ENCODE measurements at regions not wholly inside any gene's neighbourhood (a gene's known extent, or its start where the extent isn't known, plus 50 kb on each side); places are given as distances from the start of the nearest gene placed in this dataset.

DNA sequence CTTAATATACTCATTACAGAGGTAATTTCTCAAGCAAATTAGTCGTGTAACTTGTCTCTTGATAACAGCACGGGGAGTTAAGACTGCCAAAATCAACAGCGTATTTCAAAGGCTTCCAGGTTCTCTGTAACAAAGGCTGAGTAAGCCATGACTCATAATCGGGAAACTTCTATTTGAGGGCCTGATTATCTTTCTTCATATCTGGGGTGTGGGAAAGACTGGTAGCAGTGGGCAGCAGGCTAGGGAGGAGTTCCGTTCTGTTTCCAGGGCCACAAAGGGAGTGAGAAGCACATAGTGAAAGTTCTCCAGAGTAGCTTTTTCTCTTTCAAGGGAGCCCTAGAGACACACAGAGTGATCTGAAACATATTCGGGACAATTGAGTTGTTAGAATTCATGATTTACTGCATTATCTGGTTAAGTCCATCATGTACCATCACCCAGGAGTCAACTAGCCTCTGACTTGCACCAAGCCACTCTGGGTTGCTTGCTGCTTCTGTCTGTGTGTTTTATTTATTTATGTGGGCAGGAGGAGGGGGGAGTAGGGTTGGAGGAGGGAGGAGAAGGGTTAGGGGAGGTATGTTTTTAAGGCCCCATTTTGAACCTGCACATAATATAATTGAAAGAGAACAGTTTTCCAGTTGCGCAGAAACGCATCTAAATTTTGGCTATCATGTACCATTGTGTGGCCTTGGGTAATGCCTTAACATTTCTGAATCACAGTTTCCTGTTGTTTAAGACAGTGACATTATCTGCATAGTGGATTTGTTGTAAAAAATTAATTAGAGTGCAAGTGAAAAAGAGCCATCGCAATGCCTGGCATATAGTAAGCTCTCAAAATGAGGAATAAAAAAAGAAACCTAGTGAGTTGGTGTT lies 80.5 kb upstream of the ITPRID2 start:
- TF ChIP-seq, protein P1, sequence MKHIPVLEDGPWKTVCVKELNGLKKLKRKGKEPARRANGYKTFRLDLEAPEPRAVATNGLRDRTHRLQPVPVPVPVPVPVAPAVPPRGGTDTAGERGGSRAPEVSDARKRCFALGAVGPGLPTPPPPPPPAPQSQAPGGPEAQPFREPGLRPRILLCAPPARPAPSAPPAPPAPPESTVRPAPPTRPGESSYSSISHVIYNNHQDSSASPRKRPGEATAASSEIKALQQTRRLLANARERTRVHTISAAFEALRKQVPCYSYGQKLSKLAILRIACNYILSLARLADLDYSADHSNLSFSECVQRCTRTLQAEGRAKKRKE (CRISPR knock-in tag; IDR thresholded peaks at IDR 0.05; ENCODE audit: low read depth) = no peak
- TF ChIP-seq ESRRA (IDR thresholded peaks at IDR 0.05; ENCODE audit: borderline replicate concordance, low read length) (no peak), ZNF302 (CRISPR knock-in tag; IDR thresholded peaks at IDR 0.05) (no peak), POLR2A (IDR thresholded peaks at IDR 0.05; ENCODE audit: low read length) (no peak), E2F6 (IDR thresholded peaks at IDR 0.05; ENCODE audit: borderline replicate concordance, low read depth) (no peak), CTCF (IDR thresholded peaks at IDR 0.05) (no peak), ZFP36 (IDR thresholded peaks at IDR 0.05; ENCODE audit: borderline replicate concordance, partially characterized antibody) (no peak), HDAC2 (IDR thresholded peaks at IDR 0.05) (no peak), CHD4 (IDR thresholded peaks at IDR 0.05; ENCODE audit: borderline replicate concordance) (no peak)
- TF ChIP-seq, protein P2, sequence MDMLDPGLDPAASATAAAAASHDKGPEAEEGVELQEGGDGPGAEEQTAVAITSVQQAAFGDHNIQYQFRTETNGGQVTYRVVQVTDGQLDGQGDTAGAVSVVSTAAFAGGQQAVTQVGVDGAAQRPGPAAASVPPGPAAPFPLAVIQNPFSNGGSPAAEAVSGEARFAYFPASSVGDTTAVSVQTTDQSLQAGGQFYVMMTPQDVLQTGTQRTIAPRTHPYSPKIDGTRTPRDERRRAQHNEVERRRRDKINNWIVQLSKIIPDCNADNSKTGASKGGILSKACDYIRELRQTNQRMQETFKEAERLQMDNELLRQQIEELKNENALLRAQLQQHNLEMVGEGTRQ (IDR thresholded peaks at IDR 0.05) = no peak
